Activated CD8-positive, alpha-beta T cell treated with anti-CD3 and anti-CD28 coated beads for 36 hours (primary cell): ENCODE measurements at regions not wholly inside any gene's neighbourhood (a gene's known extent, or its start where the extent isn't known, plus 50 kb on each side); places are given as distances from the start of the nearest gene placed in this dataset.

ENCODE experiments used
- ATAC-seq: fragments of 200-7000 bp; cut with Tn5 transposase; one replicate; pipeline ENCODE4 v1.10.0; 2021; ENCODE audit warnings: mild to moderate bottlenecking, moderate library complexity
- CTCF ChIA-PET: fragments of 350-600 bp; sonication (Branson Sonifier 250); formaldehyde crosslinking; loops from one replicate; lab custom pipeline; 2021; ENCODE audit warnings: antibody characterized with exemption; lab: Charles Lee
- POLR2A ChIA-PET: fragments of 350-600 bp; sonication (Branson Sonifier 250); formaldehyde crosslinking; loops from one replicate; lab custom pipeline; 2021; ENCODE audit warnings: antibody characterized with exemption; lab: Charles Lee
- DNase-seq: peaks from one replicate; pipeline ENCODE4 v3.0.0-alpha.2; 2020
- H3K27ac Mint-ChIP-seq: one replicate; pipeline ENCODE4 v1.8.0; 2021; ENCODE audit warnings: mild to moderate bottlenecking, mixed read lengths
- H3K27me3 Mint-ChIP-seq: one replicate; pipeline ENCODE4 v1.8.0; 2021; ENCODE audit warnings: mixed read lengths
- H3K36me3 Mint-ChIP-seq: one replicate; pipeline ENCODE4 v1.8.0; 2021; ENCODE audit warnings: low read depth, mixed read lengths
- H3K4me1 Mint-ChIP-seq: one replicate; pipeline ENCODE4 v1.8.0; 2021; ENCODE audit warnings: low read depth, mixed read lengths
- H3K4me3 Mint-ChIP-seq: one replicate; pipeline ENCODE4 v1.8.0; 2021; ENCODE audit warnings: mild to moderate bottlenecking, moderate library complexity, mixed read lengths
- H3K9me3 Mint-ChIP-seq: one replicate; pipeline ENCODE4 v1.8.0; 2021; ENCODE audit warnings: mixed read lengths
- intact Hi-C: fragments of 100-400 bp; cut with micrococcal nuclease; formaldehyde crosslinking; loops from one replicate; pipeline ENCODE4 v1.10.0; 2022
- TF ChIP-seq, protein P1 (sequence below): fragments of 200-600 bp; IDR thresholded peaks from one replicate; pipeline ENCODE4 v1.8.0; 2022; ENCODE audit warnings: antibody characterized with exemption, mild to moderate bottlenecking

DNA sequence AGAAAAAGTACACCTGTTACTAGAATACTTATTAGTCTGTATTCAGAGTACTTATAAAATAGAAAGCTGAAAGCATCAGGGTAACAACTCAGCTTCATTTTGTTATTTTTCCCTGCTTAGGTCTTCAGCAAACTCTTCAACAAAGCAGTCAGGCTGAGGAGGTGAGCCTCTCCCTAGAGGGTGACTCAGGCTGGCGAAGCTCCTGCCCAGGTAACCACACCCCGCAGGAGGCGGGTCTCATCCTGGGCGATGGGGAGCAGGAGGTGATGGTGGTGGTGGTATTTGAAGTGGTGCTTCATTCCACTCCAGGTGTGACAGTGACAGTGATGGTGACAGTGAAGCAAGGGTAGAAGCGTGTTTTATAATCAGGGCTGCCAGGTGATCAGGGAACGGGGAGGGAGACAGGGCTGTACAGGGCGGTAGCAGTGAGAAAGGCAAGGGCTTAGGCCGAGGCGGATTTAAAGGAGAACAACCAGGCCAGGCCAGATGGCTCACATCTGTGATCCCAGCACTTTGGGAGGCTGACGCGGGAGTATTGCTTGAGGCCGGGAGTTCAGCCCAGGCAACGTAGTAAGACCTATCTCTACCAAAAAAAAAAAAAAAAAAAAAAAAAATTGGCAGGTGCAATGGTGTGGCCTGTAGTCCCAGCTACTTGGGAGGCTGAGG is 127.1 kb downstream of the SOCS6 start:
- Mint-ChIP-seq H3K9me3 (no peaks in the 10 kb centered on the region), H3K4me3 (no peak overlapping the region), H3K4me1 (peaks cover 4% of the 10 kb centered on the region), H3K27me3 (peaks cover 9% of the 10 kb centered on the region), H3K36me3 (no peaks in the 10 kb centered on the region), H3K27ac (no peak overlapping the region)
- no peak for DNase-seq
- POLR2A ChIA-PET: no interaction called here
- TF ChIP-seq, protein P1, sequence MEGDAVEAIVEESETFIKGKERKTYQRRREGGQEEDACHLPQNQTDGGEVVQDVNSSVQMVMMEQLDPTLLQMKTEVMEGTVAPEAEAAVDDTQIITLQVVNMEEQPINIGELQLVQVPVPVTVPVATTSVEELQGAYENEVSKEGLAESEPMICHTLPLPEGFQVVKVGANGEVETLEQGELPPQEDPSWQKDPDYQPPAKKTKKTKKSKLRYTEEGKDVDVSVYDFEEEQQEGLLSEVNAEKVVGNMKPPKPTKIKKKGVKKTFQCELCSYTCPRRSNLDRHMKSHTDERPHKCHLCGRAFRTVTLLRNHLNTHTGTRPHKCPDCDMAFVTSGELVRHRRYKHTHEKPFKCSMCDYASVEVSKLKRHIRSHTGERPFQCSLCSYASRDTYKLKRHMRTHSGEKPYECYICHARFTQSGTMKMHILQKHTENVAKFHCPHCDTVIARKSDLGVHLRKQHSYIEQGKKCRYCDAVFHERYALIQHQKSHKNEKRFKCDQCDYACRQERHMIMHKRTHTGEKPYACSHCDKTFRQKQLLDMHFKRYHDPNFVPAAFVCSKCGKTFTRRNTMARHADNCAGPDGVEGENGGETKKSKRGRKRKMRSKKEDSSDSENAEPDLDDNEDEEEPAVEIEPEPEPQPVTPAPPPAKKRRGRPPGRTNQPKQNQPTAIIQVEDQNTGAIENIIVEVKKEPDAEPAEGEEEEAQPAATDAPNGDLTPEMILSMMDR: no peak
- intact Hi-C loops: no loop called here
- ATAC-seq: no peak
- CTCF ChIA-PET: interaction anchor here (0.9 kb wide), 1 partner anchor 18 kb away, joined by 3 read pairs; no protein-coding TSS in a partner anchor

DNA sequence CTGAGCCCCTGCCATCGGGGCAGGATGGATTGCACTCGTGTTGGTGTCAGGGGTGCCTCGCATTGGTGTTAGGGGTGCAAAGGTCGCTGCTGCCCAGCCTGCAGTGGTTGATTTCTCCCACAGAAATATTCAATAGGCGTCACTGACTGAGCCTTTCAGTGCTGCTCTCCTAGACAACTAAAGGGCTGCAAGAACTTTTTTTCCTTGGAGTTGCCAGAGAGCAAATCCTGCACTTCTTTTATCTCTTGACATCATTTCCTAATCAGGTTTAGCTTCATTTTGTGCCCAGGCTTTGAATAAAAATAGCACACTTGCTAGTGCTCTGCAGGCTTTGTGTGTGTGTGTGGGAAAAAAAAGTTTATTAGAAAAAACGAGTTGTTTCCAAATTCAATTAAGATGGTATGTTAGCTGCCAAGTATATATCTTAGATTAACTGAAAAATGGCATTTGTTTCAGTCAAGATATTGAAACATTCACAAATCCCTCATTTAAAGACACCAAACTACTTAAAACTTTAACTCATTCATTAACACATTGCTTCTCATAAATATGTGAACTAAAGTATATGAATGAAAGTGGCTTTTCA is 125.6 kb downstream of the SOCS6 start:
- Mint-ChIP-seq H3K27ac (no peak overlapping the region), H3K4me1 (peaks cover 4% of the 10 kb centered on the region), H3K27me3 (peaks cover 8% of the 10 kb centered on the region), H3K4me3 (no peak overlapping the region), H3K36me3 (no peaks in the 10 kb centered on the region), H3K9me3 (no peaks in the 10 kb centered on the region)
- ChIA-PET CTCF (interaction anchor here (1.0 kb wide), 1 partner anchor 20 kb away, joined by 3 read pairs; no protein-coding TSS in a partner anchor), POLR2A (no interaction called here)
- DNase-seq (no peak), ATAC-seq (no peak)
- intact Hi-C loops: no loop called here
- TF ChIP-seq, protein P1: no peak

DNA sequence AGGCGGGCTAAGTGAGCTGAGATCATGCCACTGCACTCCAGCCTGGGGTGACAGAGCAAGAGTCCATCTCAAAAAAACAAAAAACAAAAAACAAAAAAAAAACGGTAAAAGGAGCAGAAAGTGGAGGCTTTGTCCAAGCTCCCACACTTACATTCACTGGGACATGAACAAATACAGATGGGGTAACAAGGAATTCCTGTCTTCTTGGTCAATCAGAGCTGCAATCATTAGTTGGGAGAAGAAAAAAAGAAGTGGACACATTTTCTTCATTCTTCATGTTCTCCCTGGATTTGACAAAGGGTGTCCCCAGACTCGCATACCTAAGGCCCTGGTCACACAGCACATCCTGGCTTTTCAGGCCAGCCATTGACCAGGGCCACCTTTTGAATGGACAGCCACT is 124.6 kb downstream of the SOCS6 start:
- ChIA-PET POLR2A (no interaction called here), CTCF (interaction anchor here (1.0 kb wide), 1 partner anchor 21 kb away, joined by 3 read pairs; no protein-coding TSS in a partner anchor)
- Mint-ChIP-seq H3K4me3 (no peak overlapping the region), H3K27me3 (peaks cover 8% of the 10 kb centered on the region), H3K27ac (no peak overlapping the region), H3K9me3 (no peaks in the 10 kb centered on the region), H3K4me1 (no peaks in the 10 kb centered on the region), H3K36me3 (no peaks in the 10 kb centered on the region)
- ATAC-seq (no peak), DNase-seq (no peak)
- TF ChIP-seq, protein P1: no peak
- intact Hi-C loops: no loop called here

DNA sequence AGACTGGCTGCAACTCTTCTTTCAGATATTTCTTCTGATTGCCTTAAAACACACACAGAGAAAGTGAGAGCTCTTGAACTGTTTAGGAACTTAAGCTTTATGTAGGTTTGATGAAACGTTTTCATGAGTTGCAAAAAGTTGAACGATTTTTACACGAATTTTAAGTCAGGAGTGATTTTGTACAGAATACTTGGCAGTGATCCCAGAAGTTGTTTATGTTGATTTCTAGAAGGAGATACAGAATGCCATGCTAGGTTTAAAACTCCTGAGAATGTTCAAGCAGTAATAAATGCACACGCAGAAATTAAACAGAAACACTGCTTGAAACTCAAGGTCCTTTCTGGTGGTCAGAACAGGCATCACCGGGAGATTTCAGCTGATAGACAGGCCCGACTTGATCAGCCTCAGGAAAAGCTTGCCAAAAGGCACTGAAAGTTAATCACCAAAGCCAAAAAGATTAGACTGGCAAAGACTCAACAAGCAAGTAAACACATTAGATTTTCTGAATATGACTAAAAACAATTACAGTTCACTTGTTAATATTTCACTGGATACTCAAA is 123.1 kb downstream of the SOCS6 start:
- Mint-ChIP-seq H3K4me1 (no peaks in the 10 kb centered on the region), H3K9me3 (no peaks in the 10 kb centered on the region), H3K27ac (no peak overlapping the region), H3K36me3 (no peaks in the 10 kb centered on the region), H3K4me3 (no peak overlapping the region), H3K27me3 (peaks cover 8% of the 10 kb centered on the region)
- POLR2A ChIA-PET: no interaction called here
- CTCF ChIA-PET: no interaction called here
- TF ChIP-seq, protein P1: no peak
- DNase-seq (no peak), ATAC-seq (no peak)
- intact Hi-C loops: no loop called here

DNA sequence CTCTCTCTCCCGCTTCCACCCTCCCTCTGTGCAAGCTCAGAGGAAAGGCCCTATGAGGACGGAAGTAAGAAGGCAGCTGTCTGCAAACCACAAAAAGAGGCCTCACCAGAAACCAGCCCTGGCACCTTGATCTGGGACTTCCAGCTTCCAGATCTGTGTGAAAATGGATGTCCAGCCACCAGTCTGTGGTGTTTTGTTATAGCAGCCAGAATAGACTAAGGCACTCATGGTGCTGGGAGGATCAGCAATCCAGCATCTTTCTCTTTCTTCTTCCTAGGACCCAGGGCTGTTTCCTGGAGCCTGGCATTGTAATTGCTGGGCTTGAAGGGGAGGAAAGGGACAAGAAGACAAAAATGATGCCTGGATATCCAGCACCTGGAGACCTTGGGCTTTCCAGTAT is 122.5 kb downstream of the SOCS6 start:
- no peak overlapping the region for H3K27ac Mint-ChIP-seq

More for the DNA sequence above, 122.5 kb downstream of the SOCS6 start:
- H3K4me1 Mint-ChIP-seq: no peaks in the 10 kb centered on the region
- intact Hi-C loops: no loop called here
- no peak for DNase-seq
- peaks cover 8% of the 10 kb centered on the region for H3K27me3 Mint-ChIP-seq
- H3K36me3 Mint-ChIP-seq: no peaks in the 10 kb centered on the region
- H3K4me3 Mint-ChIP-seq: no peak overlapping the region
- ATAC-seq: no peak
- POLR2A ChIA-PET: no interaction called here
- TF ChIP-seq, protein P1: no peak
- no peaks in the 10 kb centered on the region for H3K9me3 Mint-ChIP-seq
- CTCF ChIA-PET: no interaction called here
